ENCODE measurements at regions not wholly inside any gene's neighbourhood (a gene's known extent, or its start where the extent isn't known, plus 50 kb on each side); places are given as distances from the start of the nearest gene placed in this dataset.

DNA sequence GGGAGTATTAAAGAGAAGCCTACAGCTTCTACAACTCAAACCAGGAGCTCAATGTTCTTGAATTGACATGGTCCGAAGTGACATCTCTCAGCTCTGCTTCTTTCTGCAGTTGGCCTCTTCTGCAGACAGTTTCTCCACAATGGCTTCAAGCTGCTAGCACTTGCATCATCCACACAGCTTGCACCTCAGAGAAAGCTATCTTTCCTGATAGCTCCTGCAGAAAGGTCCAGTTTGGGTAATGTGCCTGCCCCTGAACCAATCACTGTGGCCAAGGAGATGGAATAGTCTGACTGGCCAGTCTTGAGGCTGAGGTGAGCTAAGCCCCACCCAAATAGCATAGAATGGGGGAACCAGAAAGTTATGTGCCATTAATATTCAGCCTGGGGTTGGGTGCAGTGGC lies 95.8 kb upstream of the ABCA1 start:
- DNase-seq = no peak

DNA sequence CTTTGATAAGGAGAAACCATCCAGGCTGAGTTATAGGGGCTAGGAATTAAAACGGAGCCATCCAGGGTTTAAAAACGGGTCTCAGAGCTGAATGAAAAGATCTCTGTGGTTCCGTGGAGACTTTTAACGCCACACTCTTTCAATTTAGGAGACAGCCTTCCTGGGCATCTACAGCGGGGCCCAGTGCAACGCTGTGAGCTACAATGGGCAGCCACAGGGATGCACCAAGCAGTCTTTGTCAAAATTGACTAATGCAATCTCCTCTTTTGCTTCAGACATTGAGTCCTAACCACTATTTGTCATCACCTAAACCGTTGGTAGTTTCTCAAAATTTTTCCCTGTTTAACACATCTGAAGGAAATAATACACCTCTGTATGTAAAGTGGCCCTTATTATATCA lies 96.6 kb upstream of the ABCA1 start:
- DNase-seq = no peak

DNA sequence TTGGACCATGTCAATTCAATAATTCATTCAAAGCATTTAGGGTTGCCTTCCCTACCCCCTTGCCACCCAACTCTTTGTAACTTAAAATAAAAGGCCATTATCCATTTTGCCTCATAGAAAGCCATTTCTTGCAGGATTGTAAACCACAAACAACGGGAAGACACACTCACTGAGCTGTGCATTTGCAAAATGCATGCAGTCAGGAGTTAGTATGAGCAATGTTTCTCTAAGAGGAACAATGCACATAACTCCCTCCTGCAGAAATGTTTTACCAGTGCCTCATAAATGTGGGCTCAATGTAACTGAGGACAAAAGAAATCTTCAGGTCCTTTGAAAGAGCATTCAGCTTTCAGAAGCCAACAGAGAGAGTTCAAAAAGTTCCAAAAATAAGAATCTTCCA lies 98.5 kb upstream of the ABCA1 start:
- peak; percentile 63 for DNase-seq

DNA sequence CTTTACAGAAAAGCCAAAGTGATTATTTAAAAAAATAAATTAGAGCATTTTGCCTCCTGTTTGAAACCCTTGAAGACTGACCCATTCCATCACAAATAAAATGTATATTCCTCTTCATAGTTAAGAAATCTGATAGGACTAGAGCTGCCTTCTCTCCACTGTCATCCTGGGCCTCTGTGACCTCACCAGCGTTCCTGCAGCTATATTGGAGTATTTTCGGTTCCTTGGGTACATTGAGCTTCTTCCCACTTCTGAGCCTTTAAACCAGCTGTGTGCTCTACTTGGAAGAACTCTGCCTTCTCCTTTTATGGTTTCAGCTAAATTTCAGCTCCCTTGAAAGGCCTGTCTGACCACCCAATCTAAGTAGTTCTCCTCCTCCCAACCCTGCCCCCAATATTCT lies 99.1 kb upstream of the ABCA1 start:
- DNase-seq = no peak

DNA sequence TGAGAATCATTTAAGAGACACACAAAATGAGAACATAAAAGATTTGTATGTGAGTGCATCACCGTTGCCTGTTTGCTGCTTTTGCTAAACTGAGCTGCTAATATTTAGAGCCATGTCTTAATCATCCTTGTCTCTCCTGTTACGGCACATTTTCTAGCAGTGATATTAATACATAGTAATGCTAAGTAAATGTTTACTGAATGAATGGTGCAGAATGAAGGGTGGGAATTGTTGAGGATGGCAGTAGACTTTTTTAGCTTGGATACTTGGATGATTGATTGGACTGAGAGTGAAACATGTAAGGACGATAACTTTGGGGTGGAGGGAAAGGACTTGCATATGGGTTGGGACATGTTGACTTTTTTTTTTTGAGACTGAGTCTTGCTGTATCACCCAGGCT lies 102.3 kb upstream of the ABCA1 start:
- no peak for DNase-seq

DNA sequence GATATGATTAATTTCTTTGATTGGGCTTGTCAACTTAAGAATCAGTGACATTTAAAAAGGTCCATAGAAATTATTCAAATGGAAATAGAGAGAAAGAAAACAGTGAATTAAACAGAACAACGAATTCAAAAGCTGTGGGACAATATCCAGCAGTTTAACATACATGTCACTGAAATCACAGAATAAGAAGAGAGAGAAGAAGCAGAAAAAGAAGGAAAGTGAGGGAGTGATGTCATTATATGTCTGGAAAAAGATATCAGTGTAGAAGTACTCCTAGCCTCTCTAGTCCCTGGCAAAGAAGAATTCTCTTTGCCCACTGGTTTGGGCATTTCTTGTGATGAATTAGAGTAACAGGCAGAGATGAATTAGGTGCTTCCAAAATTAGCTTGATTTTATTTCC lies 109.2 kb upstream of the ABCA1 start:
- no peak for DNase-seq

DNA sequence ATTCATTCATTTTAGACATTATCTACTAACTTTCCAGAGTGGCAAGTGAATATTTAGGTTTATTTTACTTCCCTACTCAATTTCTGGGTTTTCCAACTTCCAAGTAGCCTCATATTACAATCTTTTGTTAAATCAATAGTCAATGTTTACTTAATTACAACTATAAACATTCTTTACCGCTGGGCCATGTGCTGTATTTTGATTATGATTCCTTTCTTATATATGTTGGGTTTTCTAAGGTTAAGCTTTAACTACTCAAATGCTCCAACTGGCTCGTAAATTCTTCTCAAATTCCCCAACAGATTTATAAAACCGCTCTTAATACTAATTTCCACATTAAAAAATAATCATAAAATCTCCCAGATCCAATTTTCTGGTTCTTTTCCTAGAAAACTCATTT lies 110.1 kb upstream of the ABCA1 start:
- no peak for DNase-seq

DNA sequence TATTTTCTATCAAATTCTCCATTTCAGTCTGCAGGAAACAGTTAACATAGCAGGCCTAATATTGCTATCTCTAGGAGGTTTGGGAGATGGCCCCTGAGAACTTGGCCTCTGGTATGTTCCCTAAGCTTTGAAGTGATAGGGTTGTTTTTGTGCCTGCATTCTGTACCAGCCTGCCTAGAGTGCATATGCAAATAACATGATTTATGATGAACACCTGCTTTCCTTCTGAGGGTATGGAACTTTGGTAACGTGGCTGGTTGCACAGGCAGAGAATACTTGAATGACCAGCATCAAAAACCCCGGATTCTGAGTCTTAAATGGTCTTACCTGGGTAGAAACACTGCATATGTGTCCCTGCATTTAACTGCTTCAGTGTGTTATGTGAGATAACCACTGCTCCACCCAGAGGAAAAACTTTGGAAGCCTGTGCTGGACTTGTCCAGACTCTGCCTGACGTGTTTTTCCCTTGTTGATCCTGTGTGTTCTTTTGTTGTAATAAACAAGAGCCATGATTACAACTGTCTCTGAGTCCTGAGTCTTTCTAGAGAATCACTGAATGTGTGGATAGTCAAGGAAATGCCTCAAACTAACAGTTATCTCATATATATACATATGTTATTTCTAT lies 111.3 kb upstream of the ABCA1 start:
- DNase-seq = no peak

DNA sequence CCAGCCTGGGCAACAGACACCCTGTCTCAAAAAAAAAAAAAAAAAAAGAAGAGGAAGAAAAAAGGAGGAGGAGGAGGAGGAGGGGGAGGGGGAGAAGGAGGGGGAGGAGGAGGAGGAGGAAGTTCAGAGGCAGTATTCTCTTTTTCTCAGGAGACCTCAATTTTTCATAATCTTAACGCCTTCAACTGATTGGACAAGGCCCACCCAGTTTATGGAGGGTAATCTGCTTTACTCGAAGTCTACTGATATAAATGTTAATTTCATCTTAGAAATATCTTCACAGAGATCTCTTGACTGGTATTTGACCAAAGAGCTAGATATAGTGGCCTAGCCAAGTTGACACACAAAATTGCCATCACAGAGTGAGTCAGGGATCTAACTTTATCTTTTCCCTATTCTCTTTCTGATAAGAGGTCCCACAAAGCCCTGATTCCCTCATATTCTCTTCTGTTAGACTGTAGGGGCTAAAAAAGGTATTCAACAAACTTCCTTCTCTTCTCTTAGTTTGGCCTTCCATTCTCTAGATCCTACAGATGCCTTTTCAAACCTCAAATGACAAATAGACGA lies 115.5 kb upstream of the ABCA1 start:
- no peak for DNase-seq

DNA sequence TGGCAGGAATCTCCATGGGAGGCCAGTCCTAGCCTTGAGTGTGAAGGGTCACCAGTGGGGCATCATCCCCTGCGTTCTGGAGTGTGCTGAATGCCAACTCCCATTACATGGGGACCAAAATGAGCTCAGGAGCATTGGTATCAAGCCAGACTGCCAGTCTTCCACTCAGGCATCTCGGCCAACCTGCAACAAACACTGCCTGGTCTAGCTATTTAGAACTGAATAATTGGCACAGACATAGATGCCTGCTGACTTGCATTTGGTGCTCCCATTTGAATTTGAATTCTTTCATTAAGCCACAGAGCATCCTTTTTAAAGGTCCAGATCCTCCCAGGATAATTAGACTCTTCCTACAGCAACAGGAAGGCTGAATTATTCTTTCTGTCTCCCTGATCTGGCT lies 116.6 kb upstream of the ABCA1 start:
- no peak for DNase-seq

DNA sequence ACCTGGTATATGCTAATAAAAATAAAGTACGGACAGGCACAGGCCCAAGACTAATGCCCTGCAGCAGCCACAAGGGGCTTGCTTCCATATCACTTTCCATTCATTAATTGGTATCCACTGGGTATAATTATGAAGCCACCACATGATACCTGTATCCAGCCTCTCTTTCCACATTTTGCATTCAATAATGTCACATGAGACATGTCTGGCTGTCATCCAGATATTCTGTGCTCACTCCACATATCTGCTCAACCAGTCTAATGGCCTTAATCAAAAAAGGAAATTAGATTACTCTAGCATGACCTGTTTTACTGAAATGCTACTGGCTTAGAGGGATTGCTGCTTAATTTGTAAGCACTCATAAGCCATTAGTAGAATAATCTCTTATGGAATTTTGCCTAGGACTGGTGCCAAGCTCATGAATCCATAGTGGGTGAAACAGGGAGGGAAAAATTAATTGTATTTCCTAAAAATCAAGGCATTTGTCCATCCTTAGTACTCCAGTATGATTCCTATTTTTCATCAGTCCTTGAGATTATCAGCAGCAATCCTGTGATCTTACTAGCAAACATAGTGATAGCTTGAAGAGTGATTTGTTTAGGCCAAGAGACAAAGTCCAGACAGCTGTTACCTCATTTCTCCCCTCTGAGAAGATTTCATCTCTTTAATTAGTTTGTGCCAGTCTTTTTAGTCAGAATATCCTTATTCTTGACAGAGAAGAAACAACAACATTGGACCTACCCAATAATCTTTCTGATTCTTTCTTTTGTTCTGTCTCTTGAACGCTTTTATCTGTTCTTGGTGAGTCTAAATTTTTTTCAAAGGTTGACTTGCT lies 119.2 kb upstream of the ABCA1 start:
- peak; percentile 39 for DNase-seq

DNA sequence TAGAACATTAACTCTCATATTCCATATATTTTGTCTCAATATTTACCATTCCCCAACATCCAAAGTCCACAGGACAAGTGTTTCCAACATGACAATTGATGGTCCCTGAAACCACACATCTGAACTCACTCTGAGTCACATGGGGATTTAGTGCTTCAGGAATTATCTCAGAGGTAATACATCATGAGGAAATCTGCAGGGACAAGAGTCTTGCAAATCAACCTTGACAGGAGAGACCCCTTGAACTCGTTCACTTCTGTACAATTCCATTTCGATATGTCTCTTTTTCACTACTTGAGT lies 119.7 kb upstream of the ABCA1 start:
- DNase-seq = peak; percentile 31

DNA sequence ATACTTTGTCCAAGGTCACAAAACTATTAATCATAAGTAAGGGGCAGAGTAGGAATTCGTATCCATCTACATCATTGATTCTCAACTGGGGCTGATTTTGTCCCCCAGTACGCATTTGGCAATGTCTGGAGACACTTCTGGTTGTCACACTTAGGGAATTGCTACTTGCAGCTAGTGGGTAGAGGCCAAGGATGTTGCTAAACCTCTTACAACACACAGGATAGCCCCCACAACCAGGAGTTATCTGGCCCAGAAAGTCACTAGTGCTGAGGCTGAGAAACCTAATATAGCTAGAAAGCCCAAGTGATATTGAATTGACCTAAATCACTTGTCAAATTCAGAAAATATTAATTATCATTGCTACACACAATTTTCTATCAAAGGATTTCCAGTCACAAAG lies 120.4 kb upstream of the ABCA1 start:
- no peak for DNase-seq

DNA sequence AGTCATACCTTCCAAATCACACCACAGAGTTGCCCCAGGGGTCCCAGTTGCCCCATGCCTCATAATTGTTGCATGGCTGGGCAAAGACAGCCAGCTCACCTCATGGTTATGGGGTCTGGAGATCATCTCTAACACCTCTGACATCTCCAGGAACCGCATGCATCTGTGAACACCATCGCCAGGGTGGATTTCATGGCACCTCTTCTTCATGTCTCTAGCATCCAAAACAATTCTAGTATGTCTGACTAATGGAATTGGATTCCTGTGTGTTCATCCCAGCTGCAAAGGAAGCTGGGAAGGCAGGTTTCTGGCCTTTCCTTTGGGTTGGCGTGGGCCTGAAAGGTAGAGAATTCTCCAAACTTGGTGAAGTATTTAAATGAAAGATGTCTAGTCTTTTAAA lies 122.3 kb upstream of the ABCA1 start:
- peak; percentile 70 for DNase-seq

DNA sequence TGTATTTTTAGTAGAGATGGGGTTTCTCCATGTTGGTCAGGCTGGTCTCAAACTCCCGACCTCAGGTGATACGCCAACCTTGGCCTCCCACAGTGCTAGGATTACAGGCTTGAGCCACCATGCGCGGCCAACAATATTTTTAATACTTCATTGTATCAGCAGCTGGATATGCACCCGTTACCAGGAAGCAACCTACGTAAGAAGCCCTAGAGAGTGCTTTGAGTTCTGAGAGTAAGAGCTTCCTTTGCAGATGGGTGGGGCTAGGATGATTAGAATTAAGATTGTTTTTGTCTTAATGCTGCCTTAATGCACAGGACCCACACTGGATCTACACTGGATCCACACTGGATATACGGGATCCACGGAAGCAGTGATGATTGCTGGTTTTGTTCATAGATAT lies 123.9 kb upstream of the ABCA1 start:
- no peak for DNase-seq

DNA sequence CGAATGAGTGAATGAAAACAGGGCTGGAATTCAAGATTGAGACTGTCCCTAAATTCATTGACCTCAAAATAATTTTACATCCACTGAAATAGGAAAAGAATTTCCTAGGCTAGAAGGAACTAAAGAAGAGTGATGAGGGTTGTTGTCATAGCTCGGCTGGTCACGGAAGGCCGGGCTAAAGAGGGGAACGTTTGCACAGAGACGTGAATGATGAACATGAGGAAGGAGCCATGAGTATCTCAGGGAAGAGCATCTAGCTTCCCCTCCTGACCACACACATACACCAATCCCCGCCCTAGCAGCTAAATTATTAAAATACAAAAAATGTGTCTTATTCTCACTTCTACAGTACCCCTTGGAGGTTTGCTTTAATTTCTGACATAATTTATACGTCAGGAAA lies 124.4 kb upstream of the ABCA1 start:
- DNase-seq = no peak

DNA sequence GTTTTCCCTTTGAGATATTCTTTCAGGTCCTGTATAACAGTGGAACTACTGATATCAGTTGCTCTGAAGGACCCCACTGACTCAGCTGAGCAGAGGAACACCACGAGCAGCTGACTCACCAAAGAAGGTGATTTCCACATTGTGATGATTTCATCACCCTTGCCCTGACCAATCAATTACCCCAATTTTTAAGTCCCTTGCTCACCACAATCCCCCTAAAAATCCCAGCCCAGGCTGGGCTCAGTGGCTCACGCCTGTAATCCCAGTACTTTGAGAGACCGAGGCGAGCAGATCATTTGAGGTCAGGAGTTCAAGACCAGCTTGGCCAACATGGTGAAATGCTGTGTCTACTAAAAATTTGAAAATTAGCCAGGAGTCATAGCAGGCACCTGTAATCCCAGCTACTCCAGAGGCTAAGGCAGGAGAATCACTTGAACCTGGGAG lies 125.3 kb upstream of the ABCA1 start:
- peak; percentile 83 for DNase-seq

DNA sequence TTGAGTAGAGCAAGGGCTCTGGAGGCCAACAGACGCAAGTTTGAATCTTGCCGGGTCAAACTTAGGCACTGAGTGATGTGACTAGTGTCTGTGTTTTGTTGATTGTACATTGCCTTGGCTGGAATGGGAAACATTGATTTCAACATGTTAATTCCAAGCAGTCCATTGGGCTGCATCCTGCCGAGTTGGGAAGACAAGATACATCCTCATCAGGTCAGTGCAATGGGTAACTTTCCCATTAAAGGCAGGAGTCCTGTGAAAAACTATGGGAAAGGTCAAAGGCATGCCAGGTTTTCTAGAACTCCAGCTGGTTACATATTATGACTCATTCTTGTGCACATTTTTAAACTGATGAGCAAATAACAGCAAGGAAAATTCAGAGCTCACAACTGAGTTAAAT lies 126.5 kb upstream of the ABCA1 start:
- peak; percentile 72 for DNase-seq

DNA sequence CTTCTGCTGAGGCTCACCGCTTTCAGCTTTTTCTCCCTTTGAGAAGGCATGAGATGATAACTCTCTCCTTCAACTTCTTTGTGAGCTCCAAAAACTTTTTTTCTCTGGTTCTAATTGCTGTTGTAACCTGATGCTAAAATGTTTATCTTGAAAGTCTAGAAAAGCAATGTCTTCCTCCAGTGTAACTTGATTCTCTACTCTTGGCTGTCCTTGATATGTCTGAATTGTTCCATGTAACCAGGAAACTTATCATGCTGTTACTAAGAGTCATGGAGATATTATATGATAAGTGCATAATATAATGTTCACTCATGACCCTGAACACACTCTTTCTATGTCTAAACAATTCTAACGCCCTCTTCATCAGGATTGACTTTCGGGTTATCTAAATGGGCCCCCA lies 128.0 kb upstream of the ABCA1 start:
- no peak for DNase-seq

DNA sequence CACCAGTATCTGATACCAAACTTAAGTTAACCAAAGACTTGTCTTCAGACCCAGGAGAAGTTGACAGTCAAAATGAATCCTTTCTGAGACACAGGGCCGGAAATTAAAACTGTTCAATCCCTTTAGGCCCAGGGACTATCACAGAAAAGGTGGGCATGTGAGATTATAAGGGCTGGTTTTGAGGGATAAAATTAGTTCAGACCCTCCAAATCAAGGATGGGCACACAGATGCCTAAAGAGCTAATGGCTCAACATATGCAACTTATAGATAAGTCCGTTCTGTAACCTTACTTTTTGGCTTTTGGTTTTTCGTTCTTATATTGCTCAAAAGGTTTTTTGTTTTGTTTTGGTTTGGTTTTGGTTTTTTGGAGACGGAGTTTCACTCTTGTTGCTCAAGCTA lies 129.6 kb upstream of the ABCA1 start:
- DNase-seq = no peak

DNA sequence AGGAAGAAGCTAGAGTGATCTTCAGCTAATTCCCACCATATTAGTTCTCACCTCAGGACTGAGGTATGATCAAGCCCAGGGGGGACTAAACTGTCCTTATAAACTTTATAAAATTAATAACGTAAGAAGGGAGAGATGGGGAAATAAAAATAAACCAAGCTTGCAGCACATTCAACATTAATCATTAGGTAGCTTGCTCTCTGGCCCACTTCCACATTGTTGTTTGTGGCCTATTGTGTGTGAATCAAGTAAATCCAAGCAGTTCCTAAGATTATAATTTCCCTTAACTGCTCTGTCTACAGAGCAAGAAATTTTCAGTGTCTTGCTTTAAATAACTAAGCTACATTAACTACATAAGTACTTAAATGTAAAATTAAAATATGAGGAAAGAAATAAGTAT lies 131.3 kb upstream of the ABCA1 start:
- no peak for DNase-seq

DNA sequence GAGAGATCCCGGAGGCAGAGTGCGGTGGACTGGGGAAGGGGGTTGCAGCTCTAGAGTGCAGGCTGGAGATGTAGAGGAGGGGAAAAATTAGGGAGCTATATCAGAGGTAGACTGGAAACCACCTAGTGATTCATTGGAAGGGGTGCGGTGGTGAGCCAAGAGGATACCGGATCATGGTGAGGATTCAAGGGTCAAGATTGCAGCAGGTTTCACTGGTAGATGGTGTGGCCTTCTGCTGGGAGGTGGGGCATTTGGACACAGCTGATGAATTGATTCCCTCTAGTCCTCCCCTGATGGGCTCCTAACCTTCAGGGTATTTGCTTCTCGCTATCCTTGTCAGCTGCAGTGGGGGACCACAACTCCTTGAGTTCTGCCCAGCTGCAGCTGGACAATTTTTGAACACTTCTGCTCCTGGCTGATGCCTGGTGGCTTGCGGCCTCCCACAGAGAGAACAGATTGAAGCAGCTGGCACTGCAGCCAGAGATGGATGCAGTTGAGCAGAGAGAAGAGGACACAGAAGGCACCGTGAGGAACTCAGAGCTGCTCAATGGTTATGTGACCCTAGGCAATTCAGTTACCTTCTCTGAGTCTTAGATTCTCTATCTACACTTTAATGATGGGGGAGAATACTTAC lies 134.4 kb upstream of the ABCA1 start:
- DNase-seq = no peak

DNA sequence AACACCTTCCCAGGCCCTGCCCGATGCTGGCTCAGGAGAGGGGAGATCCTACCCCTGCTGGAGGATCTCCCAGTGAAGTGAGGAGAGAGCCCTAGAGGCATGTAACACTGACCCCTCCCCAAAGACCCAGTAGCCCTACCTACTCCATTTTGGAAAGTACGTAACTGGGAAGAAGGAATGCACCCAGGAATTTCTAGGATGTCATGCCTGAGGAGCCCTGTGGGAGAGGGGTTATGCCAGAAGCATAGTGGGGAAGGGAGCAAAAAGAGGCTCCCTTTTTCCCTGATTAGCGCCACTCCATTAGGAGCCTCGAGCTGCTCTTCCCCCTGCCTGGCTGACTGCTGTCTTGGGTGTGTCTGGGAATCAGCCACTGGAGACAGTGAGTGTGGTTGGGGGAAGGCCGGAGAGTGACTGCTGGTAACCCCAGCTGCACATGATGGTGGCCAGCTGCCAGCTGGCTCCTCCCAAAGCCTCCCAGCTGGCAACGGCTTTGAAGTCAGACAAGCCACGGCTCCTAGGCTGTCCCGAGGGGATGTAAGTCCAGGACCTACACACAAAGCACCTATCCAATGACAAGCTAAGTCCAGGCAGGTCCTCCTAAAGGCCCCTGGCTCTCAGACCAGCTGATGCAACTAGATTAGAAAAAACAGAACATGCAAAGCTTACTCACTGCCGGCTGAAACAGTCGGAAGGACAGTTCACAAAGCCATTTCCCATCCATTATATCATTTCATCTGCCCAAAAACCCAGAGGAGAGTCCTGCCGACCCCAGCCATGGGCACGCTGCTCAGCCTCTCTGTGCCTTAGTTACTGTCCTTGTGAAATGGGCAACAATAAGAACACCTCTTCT lies 136.5 kb upstream of the ABCA1 start:
- DNase-seq = peak; percentile 98

All from fibroblast of skin of abdomen (primary cell).